ENCODE measurements at regions not wholly inside any gene's neighbourhood (a gene's known extent, or its start where the extent isn't known, plus 50 kb on each side); places are given as distances from the start of the nearest gene placed in this dataset.

DNA sequence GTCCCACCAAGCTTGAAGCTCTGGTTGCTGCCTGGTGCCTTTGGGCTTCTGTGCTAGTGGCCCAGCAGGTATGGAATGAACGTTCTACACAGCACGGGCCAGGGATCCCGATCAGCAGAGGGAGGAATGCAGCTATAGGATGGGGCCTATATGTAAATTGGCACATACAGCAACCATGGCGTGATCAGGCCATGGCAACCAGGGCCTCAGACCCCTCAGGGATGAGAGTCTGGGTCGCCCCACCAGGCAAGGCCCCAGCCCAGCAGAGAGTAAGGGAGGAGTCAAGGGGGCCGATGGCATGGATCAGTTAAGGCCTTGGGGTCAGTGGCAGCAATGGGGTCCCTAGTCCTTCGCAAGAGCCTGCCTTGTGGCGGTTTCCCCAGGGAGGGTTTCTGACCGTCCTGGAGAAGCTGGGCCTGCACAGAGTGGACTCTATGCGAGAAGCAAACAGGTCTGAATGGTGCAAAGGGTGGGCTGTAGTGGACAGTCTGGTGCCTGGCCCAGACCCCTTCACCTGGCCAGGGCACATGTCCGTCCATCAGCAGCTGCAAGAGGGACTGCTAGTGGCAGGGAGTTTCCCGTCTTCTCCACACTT lies 98.2 kb upstream of the SLC22A11 start:
- DNase-seq (ENCODE audit: low spot score), result no peak

DNA sequence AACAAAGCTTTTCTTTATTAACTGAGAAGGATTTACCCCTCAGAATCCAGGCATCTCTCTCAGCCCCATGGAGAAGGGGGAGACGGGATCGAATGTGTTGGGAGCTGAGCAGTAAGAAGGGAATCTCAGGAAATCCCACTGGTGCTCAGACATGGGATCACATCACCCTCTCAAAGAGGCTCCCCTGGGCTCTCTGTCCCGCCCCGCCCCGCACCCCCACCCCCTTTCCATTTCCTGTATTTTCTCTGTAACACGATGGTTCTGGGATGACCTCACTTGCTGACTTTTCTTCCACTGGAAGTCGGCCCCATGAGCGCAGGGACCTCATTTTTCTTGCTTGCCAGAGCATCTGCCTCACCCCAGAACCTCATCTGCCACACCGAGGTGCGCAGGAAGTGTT lies 96.7 kb upstream of the SLC22A11 start:
- DNase-seq (ENCODE audit: low spot score), result no peak

DNA sequence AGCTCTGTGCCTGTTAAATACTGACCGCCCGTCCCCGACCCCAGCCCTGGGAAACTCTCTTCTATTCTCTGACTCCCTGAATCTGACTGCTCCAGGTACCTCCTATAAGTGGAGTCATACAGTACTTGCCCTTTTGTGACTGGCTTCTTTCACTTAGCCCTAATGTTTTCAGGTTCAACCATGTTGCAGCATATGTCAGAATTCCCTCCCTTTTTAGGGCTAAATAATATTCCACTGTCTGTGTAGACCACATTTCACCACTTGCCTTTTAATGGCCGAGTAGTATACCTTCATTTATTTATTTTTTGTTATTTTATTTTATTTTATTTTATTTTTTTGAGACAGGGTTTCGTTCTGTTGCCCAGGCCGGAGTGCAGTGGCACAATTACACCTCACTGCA lies 96.1 kb upstream of the SLC22A11 start:
- DNase-seq (ENCODE audit: low spot score), result no peak

GRCh38 chr11:64461081-64461480 lies 94.7 kb upstream of the SLC22A11 start:
- no peak for DNase-seq (ENCODE audit: low spot score)

GRCh38 chr11:64466115-64466718 lies 89.5 kb upstream of the SLC22A11 start:
- no peak for DNase-seq (ENCODE audit: low spot score)

DNA sequence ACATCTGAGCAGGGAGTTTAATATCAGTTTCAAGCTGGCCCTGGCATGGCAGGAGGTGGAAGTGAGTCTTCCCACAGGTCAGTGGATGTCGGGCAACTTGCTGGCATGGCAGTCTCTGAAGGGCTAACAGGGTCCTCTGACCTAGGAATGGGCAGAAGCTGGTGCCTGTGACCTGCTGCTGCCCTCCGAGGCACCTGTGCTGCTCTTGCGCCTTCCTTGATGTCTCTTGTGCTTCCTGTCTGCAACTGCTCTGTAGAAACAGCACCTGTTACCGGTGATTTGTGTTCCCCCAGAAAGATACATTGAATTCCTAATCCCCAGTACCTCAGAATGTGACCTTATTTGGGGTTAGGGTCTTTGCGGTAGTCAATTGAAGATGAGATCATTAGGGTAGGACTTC lies 86.5 kb upstream of the SLC22A11 start:
- DNase-seq (ENCODE audit: low spot score), result no peak

- DNase-seq (ENCODE audit: low spot score), result no peak
Observed at GRCh38 chr11:64472593-64473455, 82.9 kb upstream of the SLC22A11 start.

- no peak for DNase-seq (ENCODE audit: low spot score)
Observed at GRCh38 chr11:64474680-64475079, 81.1 kb upstream of the SLC22A11 start.

DNA sequence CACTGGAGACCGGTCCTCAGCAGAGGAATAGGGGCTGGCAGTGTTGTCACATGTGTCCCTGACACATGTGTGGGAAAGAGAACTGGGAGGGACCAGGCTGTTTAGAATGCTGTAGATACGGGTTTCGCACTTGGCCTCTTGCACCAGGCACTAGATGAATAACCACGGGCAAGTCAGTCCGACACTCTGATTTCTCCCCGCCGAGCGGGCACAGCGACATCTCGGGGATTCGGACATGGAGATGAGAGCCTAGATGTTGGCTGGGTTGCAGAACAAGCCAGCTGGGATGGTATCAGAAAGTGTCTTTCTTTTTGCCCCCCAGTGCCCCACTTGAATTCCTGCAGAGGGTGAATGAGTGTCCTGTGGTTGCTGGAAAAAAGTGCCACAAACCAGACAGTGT lies 80.6 kb upstream of the SLC22A11 start:
- no peak for DNase-seq (ENCODE audit: low spot score)

DNA sequence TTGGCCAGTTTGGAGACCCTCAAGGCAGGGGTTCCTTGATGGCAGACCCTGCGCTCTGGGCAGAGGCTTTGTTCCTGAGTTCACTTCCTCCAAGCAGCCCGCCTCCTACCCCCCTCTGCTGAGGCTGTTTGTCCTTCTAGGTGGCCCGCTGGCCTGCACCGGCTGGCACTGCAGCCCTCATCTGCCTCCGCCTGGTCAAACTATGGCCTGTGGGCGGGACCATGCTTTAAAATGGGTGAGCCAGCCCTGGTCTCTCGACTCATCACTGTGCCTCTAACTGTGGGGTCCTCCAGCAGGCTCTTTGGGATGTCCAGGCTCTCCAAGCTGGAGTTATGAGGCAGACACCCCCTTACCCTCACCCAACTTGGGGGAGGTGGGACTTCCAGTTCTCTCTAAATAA lies 78.9 kb upstream of the SLC22A11 start:
- no peak for DNase-seq (ENCODE audit: low spot score)

DNA sequence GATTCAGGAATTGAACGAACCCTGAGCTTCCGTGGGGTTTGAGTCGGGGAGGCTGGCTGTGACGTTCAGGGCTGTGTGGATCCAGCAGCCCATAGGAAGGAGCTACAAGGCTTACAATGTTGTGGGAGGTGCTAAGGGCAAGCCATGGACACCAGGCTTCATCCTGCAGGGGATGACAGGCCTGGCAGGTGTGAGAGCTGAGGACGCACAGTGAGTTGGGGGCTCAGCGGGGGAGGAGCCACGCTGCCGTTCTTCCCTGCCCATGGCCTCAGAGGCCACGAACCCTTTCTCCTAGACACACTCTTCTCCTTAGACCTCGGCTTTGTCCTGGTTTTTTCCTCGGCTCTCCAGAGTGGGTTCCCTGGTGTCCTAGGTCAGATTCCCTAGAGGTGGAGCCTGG lies 78.1 kb upstream of the SLC22A11 start:
- DNase-seq (ENCODE audit: low spot score), result no peak

- DNase-seq (ENCODE audit: low spot score), result no peak
Observed at GRCh38 chr11:64482588-64482987, 73.2 kb upstream of the SLC22A11 start.

- no peak for DNase-seq (ENCODE audit: low spot score)
Observed at GRCh38 chr11:64484191-64485022, 71.3 kb upstream of the SLC22A11 start.

DNA sequence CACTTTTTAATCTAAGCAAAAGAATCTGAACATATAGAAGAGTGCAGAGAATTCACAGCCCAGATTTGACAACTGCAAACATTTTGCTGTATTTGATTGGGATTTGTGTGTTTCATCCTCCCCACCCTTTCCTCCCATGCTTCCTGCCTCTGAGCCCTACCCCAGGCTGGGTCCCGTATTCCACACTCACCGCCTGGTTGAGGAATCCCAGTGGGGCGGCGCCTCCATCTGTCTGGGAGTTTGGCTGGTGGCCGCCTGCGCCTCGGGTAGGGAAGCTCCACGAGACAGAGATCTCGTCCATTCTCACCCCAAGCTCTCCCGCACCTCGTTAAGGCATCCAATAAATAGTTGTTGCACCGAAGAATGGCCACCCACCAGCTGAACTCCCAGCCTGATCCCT lies 70.7 kb upstream of the SLC22A11 start:
- DNase-seq (ENCODE audit: low spot score), result no peak

- peak; percentile 55 for DNase-seq (ENCODE audit: low spot score)
Observed at GRCh38 chr11:64489831-64490441, 65.8 kb upstream of the SLC22A11 start.

GRCh38 chr11:64490562-64491216 lies 65.1 kb upstream of the SLC22A11 start:
- no peak for DNase-seq (ENCODE audit: low spot score)

GRCh38 chr11:64492561-64492960 lies 63.2 kb upstream of the SLC22A11 start:
- no peak for DNase-seq (ENCODE audit: low spot score)

DNA sequence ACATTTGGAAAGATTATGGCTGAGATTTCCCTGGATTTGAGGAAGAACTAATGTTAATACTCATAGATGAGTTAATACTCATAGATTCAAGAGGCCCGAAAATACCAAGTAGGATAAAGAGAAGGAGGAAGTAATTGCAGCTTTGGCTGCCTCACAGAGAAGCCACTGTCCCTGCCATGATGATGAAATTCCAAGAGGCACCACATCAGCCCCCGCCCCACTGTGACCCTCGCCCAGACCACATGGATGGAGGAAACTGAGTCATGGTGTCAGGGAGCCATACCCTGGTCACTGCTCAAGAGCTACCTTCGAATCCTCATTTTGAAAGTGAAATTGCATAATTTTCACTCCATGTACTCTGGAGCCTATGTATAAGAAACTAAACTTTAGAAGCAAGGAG lies 57.6 kb upstream of the SLC22A11 start:
- DNase-seq (ENCODE audit: low spot score), result no peak

GRCh38 chr11:64499261-64500004 lies 56.3 kb upstream of the SLC22A11 start:
- no peak for DNase-seq (ENCODE audit: low spot score)

GRCh38 chr11:64500176-64501013 lies 55.3 kb upstream of the SLC22A11 start:
- no peak for DNase-seq (ENCODE audit: low spot score)
